ENCODE measurements at regions not wholly inside any gene's neighbourhood (a gene's known extent, or its start where the extent isn't known, plus 50 kb on each side); places are given as distances from the start of the nearest gene placed in this dataset.
"Not testable (repeated sequence)": the region's sequence is repeated elsewhere in the genome, so short reads cannot be mapped to it uniquely, and the experiment has no call there.

GRCh38 chr6:21332660-21333059, 260.9 kb upstream of the SOX4 start:
- CTCF ChIA-PET = no interaction called here

GRCh38 chr6:21333715-21334114, 259.8 kb upstream of the SOX4 start:
- POLR2A ChIA-PET = no interaction called here

More at GRCh38 chr6:21332660-21333059, 260.9 kb upstream of the SOX4 start:
- POLR2A ChIA-PET = no interaction called here

GRCh38 chr6:21334651-21335050, 258.9 kb upstream of the SOX4 start:
- CTCF ChIA-PET = interaction anchor here (1.0 kb wide), 1 partner anchor 35 kb away, joined by 3 read pairs; no protein-coding TSS in a partner anchor
- POLR2A ChIA-PET = no interaction called here

More at GRCh38 chr6:21333715-21334114, 259.8 kb upstream of the SOX4 start:
- CTCF ChIA-PET = interaction anchor here (1.0 kb wide), 1 partner anchor 34 kb away, joined by 3 read pairs; no protein-coding TSS in a partner anchor

- ChIA-PET POLR2A (no interaction called here), CTCF (no interaction called here)
Measured at GRCh38 chr6:21335591-21335990, 258.0 kb upstream of the SOX4 start.

- ChIA-PET CTCF (no interaction called here), POLR2A (no interaction called here)
Measured at GRCh38 chr6:21337263-21337662, 256.3 kb upstream of the SOX4 start.

GRCh38 chr6:21340573-21340972, 253.0 kb upstream of the SOX4 start:
- ChIA-PET POLR2A (no interaction called here), CTCF (no interaction called here)

GRCh38 chr6:21341910-21342309, 251.6 kb upstream of the SOX4 start:
- ChIA-PET POLR2A (no interaction called here), CTCF (no interaction called here)

GRCh38 chr6:21342501-21342900, 251.1 kb upstream of the SOX4 start:
- ChIA-PET CTCF (interaction anchor here (0.6 kb wide), 1 partner anchor 41 kb away, joined by 4 read pairs; no protein-coding TSS in a partner anchor), POLR2A (no interaction called here)

GRCh38 chr6:21345704-21346103, 247.8 kb upstream of the SOX4 start:
- POLR2A ChIA-PET, CTCF ChIA-PET: not testable (repeated sequence)

- CTCF ChIA-PET = no interaction called here
- POLR2A ChIA-PET = no interaction called here
Measured at GRCh38 chr6:21348146-21348503, 245.4 kb upstream of the SOX4 start.

GRCh38 chr6:21348504-21349195, 244.9 kb upstream of the SOX4 start:
- CTCF ChIA-PET = no interaction called here
- POLR2A ChIA-PET = no interaction called here

GRCh38 chr6:21349834-21350233, 243.7 kb upstream of the SOX4 start:
- ChIA-PET CTCF (no interaction called here), POLR2A (interaction anchor here (0.6 kb wide), 1 partner anchor 239 kb away, joined by 3 read pairs; no protein-coding TSS in a partner anchor)

GRCh38 chr6:21350926-21351325, 242.6 kb upstream of the SOX4 start:
- POLR2A ChIA-PET = no interaction called here
- CTCF ChIA-PET = no interaction called here

GRCh38 chr6:21352131-21352530, 241.4 kb upstream of the SOX4 start:
- POLR2A ChIA-PET = no interaction called here
- CTCF ChIA-PET = no interaction called here

GRCh38 chr6:21354805-21355238, 238.7 kb upstream of the SOX4 start:
- ChIA-PET CTCF (no interaction called here), POLR2A (no interaction called here)

- ChIA-PET POLR2A (no interaction called here), CTCF (no interaction called here)
Measured at GRCh38 chr6:21355638-21356037, 237.9 kb upstream of the SOX4 start.

GRCh38 chr6:21357262-21357661, 236.3 kb upstream of the SOX4 start:
- ChIA-PET CTCF (no interaction called here), POLR2A (no interaction called here)

- ChIA-PET POLR2A (no interaction called here), CTCF (no interaction called here)
Measured at GRCh38 chr6:21359926-21360325, 233.6 kb upstream of the SOX4 start.

- CTCF ChIA-PET = no interaction called here
Measured at GRCh38 chr6:21360336-21360735, 233.2 kb upstream of the SOX4 start.

GRCh38 chr6:21367148-21367547, 226.4 kb upstream of the SOX4 start:
- ChIA-PET CTCF (no interaction called here), POLR2A (no interaction called here)

More at GRCh38 chr6:21360336-21360735, 233.2 kb upstream of the SOX4 start:
- POLR2A ChIA-PET = no interaction called here

GRCh38 chr6:21367649-21368154, 225.8 kb upstream of the SOX4 start:
- CTCF ChIA-PET = no interaction called here
- POLR2A ChIA-PET = no interaction called here

GRCh38 chr6:21371061-21371460, 222.5 kb upstream of the SOX4 start:
- CTCF ChIA-PET = no interaction called here
- POLR2A ChIA-PET = no interaction called here

All from activated CD8-positive, alpha-beta memory T cell treated with anti-CD3 and anti-CD28 coated beads for 36 hours (primary cell).